ENCODE measurements at regions not wholly inside any gene's neighbourhood (a gene's known extent, or its start where the extent isn't known, plus 50 kb on each side); places are given as distances from the start of the nearest gene placed in this dataset.

GRCh38 chr4:157795495-157795894, 377.3 kb downstream of the GASK1B start:
- no peak for ATAC-seq
- peaks cover 7% of the 10 kb centered on the region in 2 donors for H3K9me3 Mint-ChIP-seq

GRCh38 chr4:157792716-157793115, 380.1 kb downstream of the GASK1B start:
- Mint-ChIP-seq H3K27ac (no peak overlapping the region), H3K36me3 (no peaks in the 10 kb centered on the region), H3K4me1 (no peaks in the 10 kb centered on the region), H3K9me3 (peaks cover 3 to 5% of the 10 kb centered on the region in 2 donors), H3K4me3 (no peak overlapping the region), H3K27me3 (ENCODE audit: low read depth in 2 of 2) (no peaks in the 10 kb centered on the region)
- Histone ChIP-seq H3K36me3 (ENCODE audit: control insufficient read depth, insufficient read depth, low read length) (no peaks in the 10 kb centered on the region), H3K27me3 (ENCODE audit: control insufficient read depth, insufficient read depth, low read length) (no peaks in the 10 kb centered on the region), H3K27ac (ENCODE audit: low read length) (no peak overlapping the region), H3K9me3 (ENCODE audit: control insufficient read depth, insufficient read depth, low read length) (no peaks in the 10 kb centered on the region), H3K4me1 (ENCODE audit: control insufficient read depth, insufficient read depth, low read length) (no peaks in the 10 kb centered on the region), H3K4me3 (ENCODE audit: low read length) (no peak overlapping the region)
- no peak for TF ChIP-seq CTCF (IDR thresholded peaks at IDR 0.05)
- intact Hi-C loops (cut with micrococcal nuclease) = no loop called here
- DNase-seq (no peak), ATAC-seq (no peak)

More at GRCh38 chr4:157795495-157795894, 377.3 kb downstream of the GASK1B start:
- Histone ChIP-seq H3K36me3 (ENCODE audit: control insufficient read depth, insufficient read depth, low read length) (no peaks in the 10 kb centered on the region), H3K27ac (ENCODE audit: low read length) (no peak overlapping the region), H3K4me3 (ENCODE audit: low read length) (no peak overlapping the region), H3K27me3 (ENCODE audit: control insufficient read depth, insufficient read depth, low read length) (no peaks in the 10 kb centered on the region), H3K9me3 (ENCODE audit: control insufficient read depth, insufficient read depth, low read length) (no peaks in the 10 kb centered on the region), H3K4me1 (ENCODE audit: control insufficient read depth, insufficient read depth, low read length) (no peaks in the 10 kb centered on the region)
- Mint-ChIP-seq H3K36me3 (no peaks in the 10 kb centered on the region), H3K27ac (no peak overlapping the region), H3K27me3 (ENCODE audit: low read depth in 2 of 2) (no peaks in the 10 kb centered on the region), H3K4me3 (no peak overlapping the region), H3K4me1 (no peaks in the 10 kb centered on the region)
- WGBS (ENCODE audit: insufficient coverage) = 83% methylated on average over 1 of the region's 1 CpG
- no peak for TF ChIP-seq CTCF (IDR thresholded peaks at IDR 0.05)
- intact Hi-C loops (cut with micrococcal nuclease) = no loop called here
- no peak for DNase-seq

GRCh38 chr4:157791236-157791635, 381.6 kb downstream of the GASK1B start:
- ATAC-seq (no peak), DNase-seq (no peak)
- Histone ChIP-seq H3K4me1 (ENCODE audit: control insufficient read depth, insufficient read depth, low read length) (no peaks in the 10 kb centered on the region), H3K36me3 (ENCODE audit: control insufficient read depth, insufficient read depth, low read length) (no peaks in the 10 kb centered on the region), H3K9me3 (ENCODE audit: control insufficient read depth, insufficient read depth, low read length) (no peaks in the 10 kb centered on the region), H3K27me3 (ENCODE audit: control insufficient read depth, insufficient read depth, low read length) (no peaks in the 10 kb centered on the region), H3K27ac (ENCODE audit: low read length) (no peak overlapping the region), H3K4me3 (ENCODE audit: low read length) (no peak overlapping the region)
- no peak overlapping the region for H3K27ac Mint-ChIP-seq
- WGBS (ENCODE audit: insufficient coverage) = no CpG with 5 or more reads among the region's 1 CpG
- H3K36me3 Mint-ChIP-seq = no peaks in the 10 kb centered on the region
- no peaks in the 10 kb centered on the region for H3K27me3 Mint-ChIP-seq (ENCODE audit: low read depth in 2 of 2)
- TF ChIP-seq CTCF (IDR thresholded peaks at IDR 0.05) = no peak
- no peaks in the 10 kb centered on the region for H3K4me1 Mint-ChIP-seq
- no peak overlapping the region for H3K4me3 Mint-ChIP-seq
- intact Hi-C loops (cut with micrococcal nuclease) = no loop called here
- H3K9me3 Mint-ChIP-seq = peaks cover 6 to 7% of the 10 kb centered on the region in 2 donors

- intact Hi-C loops (cut with micrococcal nuclease) = no loop called here
- no peak overlapping the region for H3K4me3 Mint-ChIP-seq
- TF ChIP-seq CTCF (IDR thresholded peaks at IDR 0.05) = no peak
Measured at GRCh38 chr4:157787618-157788017, 385.2 kb downstream of the GASK1B start.

More at GRCh38 chr4:157787618-157788017, 385.2 kb downstream of the GASK1B start:
- Histone ChIP-seq H3K4me3 (ENCODE audit: low read length) (no peak overlapping the region), H3K4me1 (ENCODE audit: control insufficient read depth, insufficient read depth, low read length) (no peaks in the 10 kb centered on the region), H3K9me3 (ENCODE audit: control insufficient read depth, insufficient read depth, low read length) (no peaks in the 10 kb centered on the region), H3K27me3 (ENCODE audit: control insufficient read depth, insufficient read depth, low read length) (no peaks in the 10 kb centered on the region), H3K27ac (ENCODE audit: low read length) (no peak overlapping the region), H3K36me3 (ENCODE audit: control insufficient read depth, insufficient read depth, low read length) (no peaks in the 10 kb centered on the region)
- DNase-seq = no peak
- WGBS (ENCODE audit: insufficient coverage) = 63% methylated on average over 2 of the region's 2 CpGs
- Mint-ChIP-seq H3K9me3 (peaks cover 8 to 10% of the 10 kb centered on the region in 2 donors), H3K4me1 (no peaks in the 10 kb centered on the region), H3K36me3 (no peaks in the 10 kb centered on the region), H3K27me3 (ENCODE audit: low read depth in 2 of 2) (no peaks in the 10 kb centered on the region), H3K27ac (no peak overlapping the region)
- ATAC-seq = no peak
